ENCODE measurements at regions not wholly inside any gene's neighbourhood (a gene's known extent, or its start where the extent isn't known, plus 50 kb on each side); places are given as distances from the start of the nearest gene placed in this dataset.

DNA sequence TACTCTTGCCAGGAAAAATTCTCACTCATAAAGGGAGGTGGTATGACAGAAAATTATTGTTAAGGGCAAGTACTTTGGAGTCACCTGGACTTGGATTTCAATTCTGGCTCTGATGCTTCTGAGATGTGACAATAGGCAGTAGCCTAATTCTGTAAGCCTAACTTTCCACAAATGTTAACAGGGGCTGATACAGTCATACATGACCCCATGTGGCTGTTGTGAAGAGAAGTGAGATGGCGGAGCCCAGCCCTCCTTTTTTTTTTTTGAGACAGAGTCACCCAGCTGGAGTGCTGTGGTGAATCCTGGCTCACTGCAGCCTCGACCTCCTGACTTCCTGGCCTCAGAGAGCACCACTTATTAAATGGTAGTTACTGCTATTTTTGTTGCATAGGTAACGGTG is 54.4 kb upstream of the IRF2 start:
- no peak for DNase-seq (ENCODE audit: low read depth, low spot score)

DNA sequence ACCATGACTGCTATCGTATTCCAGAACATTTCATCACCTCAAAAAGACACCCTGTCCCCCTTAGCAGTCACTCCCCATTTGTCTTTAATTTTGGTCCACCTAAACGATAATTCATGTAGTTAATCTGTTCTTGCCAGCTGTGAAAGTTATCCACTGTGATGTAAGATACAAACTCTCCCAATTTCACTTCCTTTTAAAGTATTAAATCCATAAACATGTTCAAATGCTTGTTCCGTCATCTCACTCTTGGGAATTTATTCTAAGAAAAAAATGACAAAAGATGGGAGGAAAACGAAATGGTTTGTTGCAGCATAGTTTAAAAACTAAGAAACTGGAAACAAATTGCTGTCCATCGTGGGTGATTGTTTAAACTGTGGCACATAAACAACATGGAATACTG is 53.7 kb upstream of the IRF2 start:
- no peak for DNase-seq (ENCODE audit: low read depth, low spot score)

DNA sequence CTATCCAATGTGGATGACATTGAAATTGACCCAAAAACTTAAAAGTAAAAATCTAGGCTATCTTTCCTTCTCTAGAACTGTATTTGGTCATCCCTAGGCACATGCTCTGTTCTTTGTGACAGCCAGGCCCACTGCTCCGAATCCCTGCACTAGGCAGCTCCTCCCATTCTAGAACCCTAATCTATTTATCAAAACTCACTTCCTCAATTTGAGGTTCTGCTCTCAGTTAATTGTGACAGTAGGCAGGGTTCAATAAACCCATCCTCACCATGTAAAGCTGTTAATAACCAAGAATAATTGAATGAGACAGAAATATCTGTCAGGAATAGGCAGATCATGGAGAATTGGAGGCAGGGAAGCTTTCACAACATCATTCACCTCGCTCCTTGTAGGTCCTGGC is 51.9 kb upstream of the IRF2 start:
- DNase-seq (ENCODE audit: low read depth, low spot score), result no peak
